Activated naive CD4-positive, alpha-beta T cell treated with Interleukin-2 at 50 U/mL for 16 hours (primary cell): ENCODE measurements at regions not wholly inside any gene's neighbourhood (a gene's known extent, or its start where the extent isn't known, plus 50 kb on each side); places are given as distances from the start of the nearest gene placed in this dataset.

Source experiments
- DNase-seq: peaks from one replicate; pipeline ENCODE4 v3.0.0-alpha.2; 2020

DNA sequence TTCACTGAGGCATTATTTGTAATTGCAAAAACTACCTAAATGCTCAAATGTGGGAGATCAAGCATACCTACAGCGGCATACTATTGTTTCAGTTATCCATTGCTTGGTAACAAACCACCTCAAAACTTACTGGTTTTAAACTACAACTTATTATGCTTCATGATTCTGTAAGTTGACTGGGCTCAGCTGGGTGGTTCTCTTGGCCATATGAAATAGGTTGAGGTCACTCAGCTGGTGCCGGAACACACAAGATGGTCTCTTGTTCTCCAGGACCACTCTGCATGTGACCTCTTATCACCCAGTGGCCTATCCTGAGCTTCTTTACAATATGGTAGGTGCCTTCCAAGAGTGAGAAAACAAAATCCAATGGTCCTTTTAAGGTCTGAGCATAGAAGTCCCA is 195.4 kb upstream of the FGGY start:
- no peak for DNase-seq

DNA sequence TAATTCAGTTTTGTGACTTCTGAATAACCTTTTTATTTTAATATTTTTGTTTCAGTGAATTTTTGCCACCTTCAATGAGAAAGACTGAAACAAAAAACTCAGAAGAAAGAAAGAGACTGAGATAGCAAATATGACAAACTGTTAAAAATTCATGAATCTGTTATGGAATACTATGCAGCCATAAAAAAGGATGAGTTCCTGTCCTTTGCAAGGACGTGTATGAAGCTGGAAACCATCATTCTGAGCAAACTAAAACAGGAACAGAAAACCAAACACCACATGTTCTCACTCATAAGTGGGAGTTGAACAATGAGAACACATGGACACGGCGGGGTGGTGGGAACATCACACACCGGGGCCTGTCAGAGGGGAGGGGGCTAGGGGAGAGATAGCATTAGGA is 193.4 kb upstream of the FGGY start:
- DNase-seq = no peak

DNA sequence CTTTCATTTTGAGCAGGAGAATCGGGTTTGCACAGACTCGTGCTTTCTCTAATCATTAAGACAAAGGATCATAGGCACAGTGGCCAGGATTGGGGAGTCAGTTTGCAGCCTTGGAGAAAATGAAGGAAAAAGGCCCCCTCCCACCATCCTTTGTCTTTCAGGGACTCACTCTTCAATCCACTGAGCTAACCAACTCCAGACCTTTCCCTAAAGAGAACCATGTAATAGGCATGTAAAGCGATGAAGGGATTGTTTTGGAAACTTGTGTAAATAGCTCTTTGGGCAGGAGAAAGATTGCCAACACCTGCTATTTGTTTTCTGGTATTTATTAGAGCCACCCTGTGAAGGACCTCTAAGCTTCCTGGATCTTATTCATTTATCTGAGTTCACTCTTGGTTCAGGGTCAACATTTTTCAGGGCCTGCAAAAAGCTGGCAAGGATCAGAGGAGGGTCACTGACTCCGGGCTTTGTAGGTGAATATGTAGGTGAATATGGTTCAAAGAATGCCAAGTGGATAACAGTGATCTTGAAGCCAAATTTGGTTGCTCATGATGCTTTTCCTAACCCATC is 192.6 kb upstream of the FGGY start:
- DNase-seq = no peak

DNA sequence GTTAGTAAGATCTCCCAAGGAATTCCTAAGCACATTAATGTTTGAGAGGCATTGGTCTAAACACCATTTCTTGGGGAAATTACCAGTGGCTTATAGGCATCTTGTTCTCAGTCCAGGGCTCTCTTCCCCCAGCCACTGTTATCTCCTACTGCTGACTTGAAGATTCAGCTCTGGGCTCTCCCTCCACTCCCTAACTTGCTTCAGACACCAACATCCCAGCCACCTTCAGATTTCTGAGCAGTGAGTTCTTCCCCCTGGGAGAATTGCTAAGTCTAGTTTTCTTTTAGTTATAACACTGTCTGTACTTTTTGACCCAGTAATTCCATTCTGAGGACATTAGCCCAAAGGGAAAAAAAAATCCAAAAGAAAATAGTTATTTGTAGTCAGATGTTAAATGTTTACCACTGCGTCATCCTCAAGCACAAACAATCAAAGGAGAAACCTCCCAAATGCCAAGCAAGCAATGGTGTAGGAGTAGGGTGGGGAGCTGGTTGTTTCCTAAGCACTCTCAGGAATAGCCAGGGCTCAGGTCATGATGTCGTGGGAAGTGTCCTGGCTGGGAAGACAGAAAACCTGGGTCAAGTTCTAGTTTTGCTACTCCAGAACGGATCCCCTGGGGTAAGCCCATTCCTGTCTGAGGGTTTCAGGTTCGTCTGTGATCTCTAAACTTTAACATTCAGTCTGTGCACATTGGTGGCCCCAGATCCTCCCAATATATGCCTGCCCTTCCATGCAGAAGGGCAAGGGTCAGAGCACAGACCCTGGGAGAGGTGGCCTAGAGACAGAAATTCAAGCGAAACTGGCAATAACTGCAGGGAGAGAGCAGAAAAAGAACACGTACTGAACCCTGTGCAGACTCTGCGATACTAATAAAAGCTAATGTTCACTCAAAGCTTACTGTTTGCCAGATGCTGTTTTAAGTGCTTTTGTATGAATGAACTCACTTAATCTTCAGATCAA is 191.1 kb upstream of the FGGY start:
- DNase-seq = no peak

DNA sequence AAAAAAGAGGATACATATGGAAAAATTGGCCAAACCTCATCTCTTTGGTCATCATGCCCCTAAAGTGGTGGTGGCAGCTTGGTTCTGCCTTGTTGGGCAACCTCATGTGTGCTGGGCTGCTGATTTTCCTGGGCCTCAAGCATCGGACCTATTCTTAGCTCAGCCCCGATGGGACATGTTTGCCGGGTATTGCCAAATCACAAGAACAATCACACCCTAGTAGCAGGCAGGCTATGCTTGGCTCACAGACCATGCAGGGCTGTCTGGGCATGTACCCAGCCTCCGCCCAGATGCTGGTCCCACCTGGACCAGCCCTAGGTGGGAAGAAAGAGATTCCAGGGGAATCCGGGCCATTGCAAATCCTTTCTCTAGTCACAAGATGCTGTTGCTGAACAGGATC is 189.4 kb upstream of the FGGY start:
- DNase-seq = no peak

DNA sequence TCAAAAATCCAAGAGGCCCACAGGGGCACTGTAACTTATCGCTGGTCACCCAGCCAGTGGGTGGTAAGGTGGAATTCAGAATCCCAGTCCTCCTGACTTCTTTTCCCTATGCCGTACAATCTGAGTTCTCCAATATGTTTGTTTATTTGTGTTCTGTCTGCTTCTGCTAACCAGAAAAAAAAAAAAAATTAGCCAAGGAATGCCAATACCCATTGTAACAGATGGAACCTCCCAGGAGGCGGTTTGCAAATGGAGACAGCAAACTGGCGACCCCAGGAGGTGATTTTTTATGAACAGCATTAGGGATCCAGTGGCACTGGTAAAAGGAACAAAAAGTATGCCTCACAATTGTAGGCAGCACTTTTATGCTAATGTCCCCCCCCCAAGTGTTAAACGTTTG is 189.0 kb upstream of the FGGY start:
- DNase-seq = no peak

DNA sequence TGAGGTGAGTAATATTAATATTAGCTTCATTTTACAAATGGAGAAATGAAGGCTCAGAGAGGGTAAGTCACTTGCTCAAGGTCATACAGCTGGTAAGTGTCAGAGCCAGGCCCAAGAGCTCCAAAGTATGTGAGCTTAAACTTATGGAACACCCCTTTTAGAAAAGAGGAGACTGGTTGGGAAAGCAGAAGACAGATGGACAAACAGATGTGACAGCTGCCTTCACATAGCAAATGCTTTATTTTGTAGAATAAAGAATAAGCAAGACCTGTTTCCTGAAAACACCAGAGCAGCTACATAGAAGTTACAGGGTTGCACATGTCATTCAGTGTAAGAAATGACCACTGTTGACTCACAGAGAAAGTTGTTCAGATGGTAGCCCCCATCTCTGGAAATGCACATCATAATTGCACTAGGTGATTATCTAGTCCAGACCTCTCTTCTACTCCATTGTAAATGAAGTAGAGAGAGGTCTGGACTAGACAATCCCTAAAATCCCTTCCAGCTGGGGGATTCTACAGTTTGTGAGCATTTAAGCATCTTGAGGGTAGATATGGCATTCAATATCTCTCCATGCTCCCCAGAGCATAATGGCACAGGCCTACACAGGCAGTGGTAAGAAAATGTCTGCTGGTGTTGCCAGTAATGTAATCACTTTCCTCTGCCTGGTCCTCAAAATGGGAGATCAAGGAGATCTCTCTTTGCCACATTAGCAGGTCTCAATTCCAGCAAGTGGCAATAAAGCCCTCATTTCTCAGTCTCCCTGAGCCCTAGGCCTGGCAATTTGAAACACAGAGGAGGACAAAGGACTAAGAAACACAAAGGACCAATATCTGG is 188.2 kb upstream of the FGGY start:
- no peak for DNase-seq

DNA sequence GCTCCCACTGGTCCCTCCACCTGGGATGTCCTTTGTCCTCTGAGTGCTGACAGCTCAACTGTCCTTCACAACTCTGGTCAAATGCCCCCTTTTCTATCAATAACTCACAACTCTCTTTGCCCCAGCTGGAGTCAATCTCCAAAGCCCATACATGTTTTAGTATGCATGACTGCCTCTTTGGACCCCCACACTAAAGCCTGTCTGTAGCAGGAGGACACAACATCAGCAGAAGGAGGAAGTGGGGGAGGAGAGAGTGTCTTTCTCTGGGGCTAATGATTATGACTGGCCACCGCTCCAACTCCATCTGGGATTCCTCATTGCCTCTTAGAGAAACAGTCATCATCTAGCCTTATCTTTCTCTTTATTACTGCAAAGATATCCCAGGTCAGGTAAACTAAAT is 186.6 kb upstream of the FGGY start:
- no peak for DNase-seq

DNA sequence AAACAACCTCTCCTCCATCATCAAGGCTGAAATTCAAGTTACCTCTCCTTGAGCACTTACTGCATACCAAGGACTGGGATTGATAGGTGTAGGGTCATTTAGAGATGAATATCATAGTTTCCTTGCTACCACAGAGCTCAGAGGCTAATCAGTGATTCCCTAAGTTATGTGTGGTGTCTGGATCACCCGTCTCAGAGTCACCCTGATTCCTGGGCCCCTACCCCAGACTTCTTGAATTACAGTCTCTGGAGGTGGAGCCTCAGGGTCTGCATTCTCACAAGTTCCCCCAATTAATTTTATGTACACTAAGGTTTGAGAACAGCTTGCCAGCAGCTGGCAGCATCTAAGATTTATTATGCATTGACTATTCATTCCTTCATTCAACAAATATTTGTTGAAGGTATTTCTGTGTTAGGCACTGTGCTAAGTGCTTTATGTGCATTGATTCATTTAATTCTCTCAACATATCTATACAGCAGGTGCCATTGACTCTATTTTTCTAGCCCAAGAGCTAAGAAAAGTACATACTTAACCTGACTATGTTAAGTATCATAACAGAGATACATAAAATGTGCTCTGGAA is 182.9 kb upstream of the FGGY start:
- no peak for DNase-seq

DNA sequence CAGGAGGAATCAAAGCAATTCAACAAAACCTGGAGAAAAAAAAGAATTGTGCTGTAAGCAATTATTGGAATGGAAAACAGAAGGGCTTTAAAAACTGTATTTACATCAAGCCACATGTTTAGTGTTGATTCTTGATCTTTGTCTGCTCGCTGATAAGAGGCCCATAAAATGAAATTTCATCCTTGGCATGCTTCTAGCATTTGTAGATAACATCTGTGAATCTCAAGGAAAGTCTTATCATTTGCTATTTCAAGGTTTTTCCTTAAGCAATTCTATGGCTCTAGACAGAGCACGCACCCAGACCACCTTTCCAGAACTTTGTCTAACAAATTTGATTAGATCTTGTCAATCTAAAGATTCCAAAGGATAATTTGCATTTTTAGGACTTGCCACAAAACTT is 181.0 kb upstream of the FGGY start:
- DNase-seq = no peak

DNA sequence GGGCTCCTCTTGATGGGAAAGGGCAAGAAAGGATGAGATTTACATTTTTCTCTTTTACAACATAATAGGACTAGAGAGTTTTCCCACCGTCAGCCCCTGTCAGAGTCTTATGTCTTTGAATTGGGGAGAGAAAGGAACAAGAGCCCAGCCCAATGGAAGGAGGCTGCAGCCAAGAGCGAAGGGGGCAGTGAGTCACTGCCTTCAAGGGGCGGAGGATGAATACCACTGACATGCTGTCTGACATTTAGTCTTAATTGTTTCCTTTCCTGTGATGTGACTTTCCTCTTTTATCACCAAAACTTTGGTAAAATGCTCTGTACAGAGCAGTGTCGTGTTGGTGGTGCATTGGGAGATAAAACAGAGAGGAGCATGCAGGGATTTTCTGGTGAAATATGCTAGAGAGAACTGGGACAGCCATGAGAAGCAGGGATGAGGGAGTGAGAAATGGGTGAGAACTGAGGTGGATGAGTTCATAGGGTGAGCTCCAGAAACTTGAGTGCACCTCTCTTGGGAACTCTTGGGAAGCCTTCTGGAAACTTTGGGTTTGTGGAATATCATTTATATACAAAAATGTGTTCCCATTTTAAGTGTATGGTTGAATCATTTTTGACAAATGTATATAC is 179.9 kb upstream of the FGGY start:
- no peak for DNase-seq

DNA sequence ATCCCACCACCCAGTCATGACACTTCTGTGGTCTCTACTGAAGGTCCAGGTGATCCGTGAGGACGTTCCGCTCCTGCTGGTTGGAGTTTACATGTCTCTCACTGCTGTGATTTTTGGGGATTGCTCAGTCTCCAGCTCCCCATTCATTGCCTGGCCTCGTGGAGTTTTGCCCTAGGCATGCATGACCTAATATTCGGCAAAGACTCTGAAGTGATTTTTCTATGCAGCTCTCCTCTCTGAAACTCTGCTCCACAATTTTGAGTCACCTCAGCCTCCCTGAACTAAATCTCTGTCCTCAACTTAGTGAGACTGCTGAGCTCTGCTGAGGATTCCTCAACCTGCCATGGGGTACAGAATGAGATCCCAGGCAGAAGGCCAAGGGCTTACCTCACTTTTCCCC is 174.4 kb upstream of the FGGY start:
- DNase-seq = no peak

DNA sequence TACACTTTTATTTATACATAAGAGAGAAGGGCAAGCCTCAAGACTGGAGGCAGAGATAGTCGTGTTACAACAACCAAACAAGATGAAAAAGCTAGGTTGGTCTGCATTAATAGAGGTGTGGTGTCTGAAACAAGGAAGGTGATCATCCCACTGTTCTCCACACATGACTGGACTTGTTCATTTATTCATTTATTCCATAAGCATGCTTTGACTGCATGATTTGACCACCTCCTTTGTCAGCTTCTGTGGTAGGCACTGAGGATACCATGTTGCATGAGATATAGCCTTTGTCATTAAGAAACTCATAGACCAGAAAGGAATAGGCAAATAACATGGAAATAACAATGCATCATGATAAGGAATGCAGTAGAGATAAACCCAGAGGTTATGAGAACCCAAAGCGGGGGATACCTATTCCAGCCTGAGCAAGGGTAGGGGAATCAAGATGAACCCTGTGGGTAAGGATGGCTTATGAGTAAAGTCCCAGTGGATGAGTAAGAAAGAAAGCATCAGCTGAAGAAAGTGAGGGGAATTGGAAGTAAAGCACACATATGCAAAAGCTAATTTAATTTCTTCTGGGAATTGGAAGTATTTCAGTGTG is 173.7 kb upstream of the FGGY start:
- DNase-seq = no peak

DNA sequence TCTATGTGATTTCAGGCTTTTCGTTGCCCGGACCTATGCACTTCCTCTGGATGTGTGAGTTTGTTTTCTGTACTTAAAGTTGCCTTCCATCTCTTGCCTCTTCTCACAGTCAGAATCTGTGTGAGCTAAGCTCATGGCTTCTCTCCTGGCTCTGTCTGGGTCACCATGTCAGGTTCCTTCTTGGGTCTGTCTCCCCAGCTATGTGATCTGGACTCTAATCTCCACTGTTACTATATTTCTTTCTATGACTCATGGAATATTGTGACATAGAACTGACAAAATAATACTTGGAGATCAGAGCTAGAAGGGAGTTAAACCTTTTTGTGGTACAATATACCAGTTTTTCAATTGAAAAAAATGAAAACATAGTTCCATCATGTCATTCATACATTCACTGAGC is 172.7 kb upstream of the FGGY start:
- no peak for DNase-seq

DNA sequence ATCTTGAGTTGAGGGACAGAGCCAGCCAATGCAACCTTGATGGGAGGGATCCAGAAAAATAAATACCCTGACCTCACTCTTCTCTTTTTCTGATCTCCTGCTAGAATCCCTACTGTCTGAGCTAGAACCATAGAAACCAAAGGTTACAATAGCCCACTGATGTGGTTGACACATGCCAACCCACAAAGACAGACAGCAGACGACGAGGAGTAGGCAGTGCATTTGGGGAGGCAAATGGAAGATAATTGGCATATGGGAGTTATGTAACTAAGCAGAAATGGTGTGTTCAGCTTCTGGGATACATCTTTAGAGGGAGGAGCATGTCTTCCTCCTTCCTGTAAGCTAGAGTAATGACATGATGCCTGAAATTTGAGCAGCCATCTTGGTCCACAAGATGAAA is 171.7 kb upstream of the FGGY start:
- DNase-seq = no peak

DNA sequence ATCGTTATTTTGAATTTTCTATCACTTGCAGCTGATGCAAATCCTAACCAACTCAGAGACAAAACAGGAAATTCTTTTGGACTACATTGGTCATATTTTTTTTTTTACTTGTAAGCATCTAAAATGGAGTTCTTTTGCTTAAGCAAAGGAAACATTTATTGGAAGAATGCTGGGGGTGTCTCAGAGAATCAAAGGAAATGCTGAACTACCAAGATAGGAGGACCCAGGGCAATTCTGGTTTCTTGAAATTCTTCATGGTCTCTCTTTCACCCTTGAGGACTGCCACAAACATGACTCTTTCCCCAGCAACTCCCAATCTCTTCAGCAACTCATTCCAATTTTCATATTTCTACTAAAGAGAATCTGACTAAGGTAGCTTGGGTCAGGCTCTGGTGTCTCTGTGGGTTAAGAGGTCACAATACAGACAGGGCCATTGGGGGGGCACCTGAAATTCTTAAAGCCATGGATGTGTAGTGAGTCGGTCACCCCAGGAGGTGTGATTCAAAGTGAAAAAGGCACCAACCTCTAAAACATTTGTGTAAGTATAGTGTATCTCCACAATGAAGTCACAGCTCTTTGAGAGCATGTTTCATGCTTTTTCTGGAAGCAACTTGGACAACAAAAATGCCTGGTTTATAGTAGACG is 171.1 kb upstream of the FGGY start:
- DNase-seq = no peak

DNA sequence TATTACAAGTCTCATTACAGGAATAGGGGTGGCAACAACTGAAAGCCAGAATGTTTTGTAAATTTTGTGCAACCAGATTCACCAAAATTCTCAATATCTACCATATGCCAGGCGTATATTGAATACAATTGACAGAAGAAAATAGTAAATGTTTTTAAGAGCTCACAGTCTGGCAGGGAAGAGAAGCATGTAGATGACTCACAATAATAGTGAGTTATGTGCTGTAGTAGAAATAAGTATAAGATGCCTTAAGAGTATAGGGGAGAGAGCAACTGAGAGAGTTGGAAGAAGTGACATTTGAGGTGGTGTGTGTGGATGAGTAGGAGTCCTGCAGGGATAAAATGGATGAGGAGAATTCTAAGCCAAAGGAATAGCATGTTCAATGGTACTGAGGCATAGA is 170.5 kb upstream of the FGGY start:
- no peak for DNase-seq

DNA sequence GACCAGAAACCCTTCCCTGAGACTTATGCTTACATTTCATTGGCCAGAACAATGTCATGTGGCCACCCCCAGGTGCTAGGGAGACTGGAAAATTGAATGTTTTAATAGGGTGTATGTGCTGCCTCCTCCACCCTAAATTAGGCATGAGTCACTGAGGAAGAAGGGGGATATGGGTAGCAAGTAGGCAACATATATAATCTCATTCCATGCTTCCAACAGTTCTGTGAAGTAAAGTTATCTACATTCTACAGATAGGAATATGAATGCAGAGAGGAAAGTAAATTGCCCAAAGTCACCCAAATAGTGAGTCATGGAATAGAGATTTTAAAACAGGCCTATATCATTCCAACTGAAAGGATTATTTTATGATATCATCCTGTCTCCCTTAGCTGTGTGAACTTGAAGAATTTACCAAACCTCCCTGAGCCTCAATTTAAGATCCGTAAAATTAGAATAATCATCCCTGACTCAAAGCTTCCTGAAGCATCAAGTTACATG is 168.6 kb upstream of the FGGY start:
- no peak for DNase-seq

DNA sequence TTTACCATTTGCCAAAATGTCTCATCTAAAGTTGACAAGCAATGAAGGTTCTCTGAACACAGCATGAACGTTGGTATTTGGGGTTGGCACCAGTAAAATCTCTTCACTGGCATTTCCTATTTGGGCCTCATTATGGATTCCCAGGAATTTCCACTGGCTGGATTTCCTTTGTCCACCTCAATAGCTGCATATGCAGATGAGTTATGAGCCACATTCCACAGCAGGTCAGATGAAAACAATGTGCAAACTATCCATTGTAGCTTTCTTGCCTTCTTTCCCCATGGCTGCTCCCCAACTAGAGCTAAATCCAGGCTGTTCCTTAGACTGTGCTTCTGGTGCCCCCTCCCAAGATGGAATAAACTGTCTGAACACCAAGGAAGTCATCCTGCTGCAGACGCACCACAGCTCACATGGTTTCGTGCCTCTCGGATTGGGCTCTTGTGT is 168.1 kb upstream of the FGGY start:
- no peak for DNase-seq

DNA sequence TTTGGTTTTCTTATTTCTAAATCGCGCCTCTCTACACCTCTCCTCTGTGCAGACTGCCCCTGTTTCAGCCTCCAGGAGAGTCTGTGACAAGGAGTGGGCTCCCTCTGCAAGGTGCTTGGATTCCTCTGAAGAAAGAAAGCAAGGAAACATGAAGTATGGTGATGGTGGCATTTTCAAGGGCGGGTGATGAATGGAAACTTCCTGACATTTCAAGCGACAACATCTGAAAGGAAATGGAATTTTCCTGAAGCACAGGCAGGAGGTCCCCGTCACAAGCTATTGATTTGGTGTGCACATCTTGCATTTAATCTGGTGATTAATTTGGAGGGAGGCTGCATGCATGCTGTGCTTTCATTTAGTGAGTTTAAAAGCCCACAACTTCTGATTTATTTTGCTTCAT is 164.6 kb upstream of the FGGY start:
- DNase-seq = no peak

DNA sequence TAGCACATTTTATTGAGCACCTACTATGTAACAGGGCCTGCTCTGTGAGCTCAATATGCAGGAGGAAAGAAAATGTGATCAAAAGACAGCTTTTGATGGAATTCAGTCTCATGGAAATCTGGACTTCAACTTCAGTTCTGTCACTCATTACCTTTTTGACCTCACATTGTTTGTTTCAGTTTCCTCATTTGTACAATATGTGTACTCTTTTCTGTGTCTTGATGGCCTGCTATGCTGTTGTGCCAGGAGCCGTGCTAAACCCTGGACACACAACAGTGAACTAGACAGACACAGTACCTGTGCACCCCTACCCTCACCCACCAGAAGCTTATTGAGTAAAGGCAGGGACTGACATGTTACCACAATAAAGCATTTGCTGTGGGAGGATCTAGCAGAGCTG is 162.9 kb upstream of the FGGY start:
- DNase-seq = no peak

DNA sequence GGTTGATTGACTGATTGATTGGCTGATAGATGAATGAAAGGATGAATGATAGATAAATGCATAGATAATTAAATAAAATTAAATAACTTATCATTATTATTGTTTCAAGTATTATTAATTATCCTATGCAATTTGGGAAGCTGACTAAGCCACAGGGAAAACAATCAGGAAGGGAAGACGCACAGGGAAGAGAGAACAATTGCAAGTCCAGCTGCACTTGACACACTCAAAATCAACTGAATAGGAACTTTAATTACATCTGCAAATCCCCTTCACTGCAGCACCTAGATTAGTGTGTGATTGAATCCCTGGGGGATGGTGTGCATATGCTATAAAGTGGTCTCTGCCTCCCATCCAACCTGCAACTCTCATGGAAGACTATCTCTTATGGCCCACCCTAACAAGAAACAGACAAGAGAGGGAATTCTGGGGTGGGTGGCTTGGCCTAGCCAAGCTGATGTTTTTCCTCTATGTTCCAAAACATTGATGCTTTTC is 161.1 kb upstream of the FGGY start:
- DNase-seq = no peak
